Kidney epithelial cell (primary cell): ENCODE measurements at regions not wholly inside any gene's neighbourhood (a gene's known extent, or its start where the extent isn't known, plus 50 kb on each side); places are given as distances from the start of the nearest gene placed in this dataset.

Source experiments
- DNase-seq: peaks from one replicate; pipeline ENCODE4 v3.0.0-alpha.2; 2010; ENCODE audit warnings: low read depth
- H3K27me3 ChIP-seq: 2 replicates; pipeline ENCODE4 v1.6.0; 2011; ENCODE audit warnings: low read length; ENCODE audit not compliant: control insufficient read depth, insufficient read depth
- H3K36me3 ChIP-seq: 2 replicates; pipeline ENCODE4 v1.5.1; 2011; ENCODE audit warnings: low read length; ENCODE audit not compliant: control insufficient read depth, insufficient read depth
- H3K4me3 ChIP-seq: 2 replicates; pipeline ENCODE4 v1.5.1; 2011; ENCODE audit warnings: low read depth, mild to moderate bottlenecking, control low read depth, low read length
- TF ChIP-seq, protein P1 (sequence below): IDR thresholded peaks from 2 replicates; pipeline ENCODE4 v1.5.1; 2011; ENCODE audit warnings: mild to moderate bottlenecking, moderate library complexity, low read length, control low read depth, inconsistent platforms; ENCODE audit not compliant: insufficient read depth, poor library complexity, severe bottlenecking

DNA sequence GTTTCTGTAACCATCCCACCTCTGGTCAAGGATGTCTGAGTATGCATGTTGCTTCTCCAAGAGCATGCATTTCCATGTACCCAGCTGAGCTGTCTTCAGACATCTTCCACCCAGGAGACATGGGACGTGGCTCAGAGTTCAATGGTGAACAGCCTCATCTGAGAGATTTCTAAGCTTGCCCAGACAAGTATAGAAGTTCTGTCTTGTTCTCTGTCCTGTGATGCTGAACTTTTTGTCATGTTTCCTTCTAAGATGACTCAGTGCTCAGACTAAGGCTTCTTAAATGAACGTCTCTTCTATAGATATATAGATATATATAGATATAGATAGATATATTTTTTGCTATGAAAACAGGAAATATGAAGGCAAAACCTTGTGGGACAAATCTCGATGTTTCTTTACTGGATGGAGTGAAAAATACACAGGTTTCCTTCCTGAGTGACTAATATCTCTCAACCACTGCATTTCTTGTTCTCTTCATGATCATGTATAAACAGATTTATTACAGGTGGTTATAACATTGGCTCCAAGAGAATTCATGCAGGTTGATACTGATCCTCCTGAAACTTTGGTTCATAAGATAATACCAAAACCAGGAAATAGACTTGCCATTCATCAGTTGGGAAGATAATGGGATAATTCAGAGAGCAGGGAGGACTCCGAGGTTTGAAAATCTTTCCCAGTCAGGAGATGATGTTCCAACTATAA, 168.2 kb downstream of the ZNF518B start:
- H3K4me3 ChIP-seq: no peak overlapping the region
- DNase-seq: no peak
- H3K36me3 ChIP-seq: no peaks in the 10 kb centered on the region
- TF ChIP-seq, protein P1, sequence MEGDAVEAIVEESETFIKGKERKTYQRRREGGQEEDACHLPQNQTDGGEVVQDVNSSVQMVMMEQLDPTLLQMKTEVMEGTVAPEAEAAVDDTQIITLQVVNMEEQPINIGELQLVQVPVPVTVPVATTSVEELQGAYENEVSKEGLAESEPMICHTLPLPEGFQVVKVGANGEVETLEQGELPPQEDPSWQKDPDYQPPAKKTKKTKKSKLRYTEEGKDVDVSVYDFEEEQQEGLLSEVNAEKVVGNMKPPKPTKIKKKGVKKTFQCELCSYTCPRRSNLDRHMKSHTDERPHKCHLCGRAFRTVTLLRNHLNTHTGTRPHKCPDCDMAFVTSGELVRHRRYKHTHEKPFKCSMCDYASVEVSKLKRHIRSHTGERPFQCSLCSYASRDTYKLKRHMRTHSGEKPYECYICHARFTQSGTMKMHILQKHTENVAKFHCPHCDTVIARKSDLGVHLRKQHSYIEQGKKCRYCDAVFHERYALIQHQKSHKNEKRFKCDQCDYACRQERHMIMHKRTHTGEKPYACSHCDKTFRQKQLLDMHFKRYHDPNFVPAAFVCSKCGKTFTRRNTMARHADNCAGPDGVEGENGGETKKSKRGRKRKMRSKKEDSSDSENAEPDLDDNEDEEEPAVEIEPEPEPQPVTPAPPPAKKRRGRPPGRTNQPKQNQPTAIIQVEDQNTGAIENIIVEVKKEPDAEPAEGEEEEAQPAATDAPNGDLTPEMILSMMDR: no peak
- no peaks in the 10 kb centered on the region for H3K27me3 ChIP-seq

DNA sequence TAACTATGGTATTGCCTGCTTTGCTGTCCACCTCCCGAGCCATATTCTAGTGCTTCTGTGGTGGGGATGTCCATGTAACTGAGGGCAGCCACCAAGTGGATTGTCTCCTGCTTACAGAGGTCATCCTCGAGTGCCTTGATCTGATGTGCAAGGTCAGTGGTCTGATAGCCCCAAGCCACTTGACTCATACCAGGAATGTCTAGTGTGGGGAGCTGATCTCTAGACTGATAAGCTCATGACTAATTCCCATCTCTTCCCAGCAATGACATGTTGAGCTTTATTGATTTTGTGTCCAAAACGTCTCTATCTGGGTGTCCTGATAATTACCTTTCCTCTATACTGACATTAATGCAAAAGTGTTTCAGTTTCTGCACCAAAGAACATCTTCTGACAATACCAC, 168.4 kb upstream of the WDR1 start:
- Histone ChIP-seq H3K27me3 (no peaks in the 10 kb centered on the region), H3K4me3 (no peak overlapping the region), H3K36me3 (no peaks in the 10 kb centered on the region)
- no peak for DNase-seq
- TF ChIP-seq, protein P1: no peak

DNA sequence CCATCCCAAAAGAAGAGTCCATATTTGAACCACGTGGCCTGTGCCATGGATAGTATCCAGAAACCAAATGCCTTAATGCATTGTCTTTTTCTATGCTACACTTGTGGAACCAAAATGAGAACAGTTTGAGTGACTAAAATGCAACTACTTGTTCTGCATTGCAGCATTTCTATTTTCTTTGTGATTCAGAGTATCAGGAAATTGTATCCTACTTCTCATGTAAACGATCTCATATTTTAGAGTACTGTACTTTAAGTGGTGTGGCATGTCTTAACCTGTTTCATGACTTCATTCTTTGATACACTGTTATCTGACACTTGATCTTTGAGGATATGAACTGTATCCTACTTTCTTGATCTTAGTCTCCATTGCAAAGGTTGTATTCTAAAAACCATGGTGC, 167.2 kb upstream of the WDR1 start:
- H3K4me3 ChIP-seq: no peak overlapping the region
- H3K36me3 ChIP-seq: no peaks in the 10 kb centered on the region
- DNase-seq: no peak
- TF ChIP-seq, protein P1: no peak
- no peaks in the 10 kb centered on the region for H3K27me3 ChIP-seq

DNA sequence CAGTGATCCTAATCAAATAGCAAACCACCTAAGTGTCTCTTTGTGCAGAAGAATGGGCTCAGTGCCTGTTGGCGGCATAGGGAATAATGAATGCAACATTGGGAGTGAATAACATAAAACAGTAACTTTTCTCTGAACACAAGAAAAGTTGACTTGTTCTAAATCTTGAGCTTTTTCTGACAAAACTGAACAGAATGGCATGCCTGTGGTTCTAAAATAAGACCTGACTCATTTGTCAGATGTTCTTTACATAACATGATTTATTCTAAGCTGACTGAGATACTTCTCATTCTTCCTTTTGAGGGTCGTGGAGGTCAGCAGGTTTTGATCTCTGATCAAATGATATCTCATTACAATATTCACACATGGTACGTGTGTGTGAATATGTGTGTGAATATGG, 165.4 kb upstream of the WDR1 start:
- TF ChIP-seq, protein P1: no peak
- Histone ChIP-seq H3K4me3 (no peak overlapping the region), H3K27me3 (no peaks in the 10 kb centered on the region), H3K36me3 (no peaks in the 10 kb centered on the region)
- DNase-seq: no peak

DNA sequence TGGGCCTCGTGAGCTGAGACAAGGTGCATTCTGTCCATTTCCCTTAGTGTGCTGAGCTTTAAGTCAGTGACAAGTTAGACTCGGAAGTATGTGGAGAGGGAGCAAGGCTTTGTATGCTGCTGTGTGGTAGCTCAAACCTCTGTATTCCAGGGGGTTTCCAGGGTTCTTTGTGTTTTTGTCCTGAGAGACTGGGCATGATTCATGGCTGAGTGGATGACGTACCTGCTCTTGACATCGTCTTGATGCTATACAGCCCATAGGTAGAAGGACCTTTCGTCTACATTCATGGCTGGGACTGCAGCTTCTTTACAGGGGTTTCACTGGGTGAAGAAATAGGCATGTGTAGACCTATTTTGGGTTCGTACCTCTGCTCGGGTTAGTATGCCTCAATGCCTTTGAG, 162.7 kb upstream of the WDR1 start:
- no peak for DNase-seq
- Histone ChIP-seq H3K4me3 (no peak overlapping the region), H3K36me3 (no peaks in the 10 kb centered on the region), H3K27me3 (no peaks in the 10 kb centered on the region)
- TF ChIP-seq, protein P1: no peak

DNA sequence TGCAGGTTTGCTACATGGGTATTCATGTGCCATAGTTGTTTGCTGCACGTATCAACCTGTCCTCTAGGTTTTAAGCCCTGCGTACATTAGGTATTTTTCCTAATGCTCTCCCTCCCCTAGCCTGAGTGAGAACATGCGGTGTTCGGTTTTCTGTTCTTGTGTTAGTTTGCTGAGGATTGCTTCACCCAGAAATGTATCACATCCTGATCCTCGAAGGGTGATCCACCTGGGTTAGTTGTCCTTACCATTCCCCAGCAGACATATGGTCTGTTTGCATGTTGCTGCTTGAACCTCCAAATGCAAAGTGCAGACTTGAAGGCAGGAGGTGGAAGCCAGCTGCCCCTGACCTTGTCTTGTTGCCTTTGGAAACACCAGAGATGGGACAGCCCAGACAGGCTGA, 161.5 kb upstream of the WDR1 start:
- no peak for DNase-seq
- no peak overlapping the region for H3K4me3 ChIP-seq
- H3K36me3 ChIP-seq: no peaks in the 10 kb centered on the region
- TF ChIP-seq, protein P1: no peak
- H3K27me3 ChIP-seq: no peaks in the 10 kb centered on the region
